HG03108 (cell line): ENCODE measurements at regions not wholly inside any gene's neighbourhood (a gene's known extent, or its start where the extent isn't known, plus 50 kb on each side); places are given as distances from the start of the nearest gene placed in this dataset.
"Not testable (repeated sequence)": the region's sequence is repeated elsewhere in the genome, so short reads cannot be mapped to it uniquely, and the experiment has no call there.

Experiments used
- ATAC-seq: cut with Tn5 transposase; IDR thresholded peaks from one replicate; pipeline ENCODE4 v1.9.1; 2021; ENCODE audit warnings: moderate library complexity; ENCODE audit not compliant: unreplicated experiment

- ATAC-seq: no peak
Measured at GRCh38 chr7:4519819-4520520, 162.1 kb upstream of the FOXK1 start.

DNA sequence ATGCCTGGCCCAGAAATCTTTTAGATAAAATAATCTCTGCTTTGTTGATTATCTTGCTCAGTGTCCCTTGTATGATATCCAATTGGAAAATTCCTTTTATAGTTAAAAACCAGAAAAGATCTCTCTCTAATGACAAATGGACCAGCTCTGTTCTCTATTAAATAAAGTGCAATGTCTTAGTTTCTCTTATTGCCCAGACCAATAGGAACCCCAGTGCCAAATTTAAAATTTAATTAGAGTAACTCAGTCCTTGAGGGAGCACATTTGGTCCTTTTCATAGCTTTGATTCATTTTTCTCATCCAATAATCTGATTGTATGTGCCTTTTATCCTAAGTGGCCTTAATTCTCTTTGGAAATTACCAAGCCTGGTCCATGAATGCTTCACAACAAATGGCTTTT is 158.9 kb upstream of the FOXK1 start:
- ATAC-seq: no peak

- no peak for ATAC-seq
Measured at GRCh38 chr7:4523873-4524272, 158.2 kb upstream of the FOXK1 start.

DNA sequence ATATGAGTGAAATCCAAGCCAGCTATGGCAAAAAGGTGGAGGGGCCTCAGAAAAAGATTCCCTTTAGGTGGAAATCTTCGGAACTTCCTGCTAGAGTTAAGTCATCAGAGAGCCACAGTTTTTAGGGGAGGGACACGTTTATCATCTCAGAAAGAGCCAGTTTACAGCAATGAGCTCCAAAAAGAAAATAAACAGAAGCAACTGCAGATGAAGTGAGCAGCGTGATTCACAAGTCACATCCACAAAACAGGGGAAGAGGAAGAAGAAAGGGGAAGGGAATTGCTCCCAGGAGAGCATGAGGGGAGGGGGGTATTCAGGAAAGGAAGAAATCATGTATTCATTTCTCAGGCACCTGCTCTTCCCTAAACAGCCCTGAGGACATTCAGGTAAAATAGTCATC is 156.2 kb upstream of the FOXK1 start:
- no peak for ATAC-seq

- no peak for ATAC-seq
Measured at GRCh38 chr7:4527988-4528636, 154.0 kb upstream of the FOXK1 start.

GRCh38 chr7:4531236-4531635 is 150.9 kb upstream of the FOXK1 start:
- no peak for ATAC-seq

DNA sequence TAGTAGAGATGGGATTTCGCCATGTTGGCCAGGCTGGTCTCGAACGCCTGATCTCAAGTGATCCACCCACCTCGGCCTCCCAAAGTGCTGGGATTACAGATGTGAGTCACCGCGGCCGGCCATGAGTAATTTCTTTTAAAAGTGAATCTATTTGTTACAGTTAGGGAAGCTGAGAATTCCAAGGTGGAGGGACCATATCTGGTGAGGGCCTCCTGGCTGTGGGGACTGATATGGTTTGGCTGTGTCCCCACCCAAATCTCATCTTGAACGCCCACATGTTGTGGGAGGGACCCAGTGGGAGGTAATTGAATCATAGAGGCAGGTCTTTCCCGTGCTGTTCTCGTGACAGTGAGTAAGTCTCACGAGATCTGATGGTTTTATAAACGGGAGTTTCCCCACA is 148.8 kb upstream of the FOXK1 start:
- ATAC-seq: not testable (repeated sequence)

- ATAC-seq: no peak
Measured at GRCh38 chr7:4549681-4550080, 132.4 kb upstream of the FOXK1 start.

DNA sequence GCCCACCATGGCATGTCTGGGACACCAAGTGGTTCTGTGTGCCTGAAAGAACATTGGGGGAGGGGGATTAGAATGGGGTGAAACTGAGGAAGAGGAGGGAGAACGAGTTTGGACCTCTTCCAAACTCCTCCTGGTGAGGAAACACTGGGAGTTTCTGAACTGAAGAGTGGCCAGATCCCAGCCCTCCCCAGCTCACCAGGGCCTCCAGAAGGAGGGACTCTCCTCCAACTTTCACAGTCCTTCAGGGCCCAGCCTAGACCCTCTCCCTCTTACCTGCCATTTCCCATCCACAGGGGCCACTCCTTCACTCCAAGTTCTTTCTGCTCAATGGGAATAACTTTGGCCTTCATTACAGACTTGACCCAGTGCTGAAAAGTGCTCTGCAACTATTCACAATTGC is 132.0 kb upstream of the FOXK1 start:
- ATAC-seq: no peak

DNA sequence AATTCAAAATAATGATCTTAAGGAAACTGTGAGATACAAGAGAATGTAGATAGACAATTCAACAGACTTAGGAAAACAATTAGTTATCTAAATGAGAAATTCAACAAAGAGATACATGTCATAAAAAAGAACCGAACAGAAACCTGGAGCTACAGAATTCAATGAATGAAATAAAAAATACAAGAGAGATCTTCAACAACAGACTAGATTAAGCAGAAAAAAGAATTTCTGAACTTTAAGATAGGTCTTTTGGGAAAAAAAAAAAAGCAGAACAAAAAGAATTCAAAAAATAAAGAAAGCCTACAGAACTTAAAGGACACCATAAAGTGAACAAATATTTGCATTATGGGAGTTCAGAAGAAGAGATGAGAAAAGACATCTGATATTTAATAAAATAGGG is 129.1 kb upstream of the FOXK1 start:
- ATAC-seq: no peak

- no peak for ATAC-seq
Measured at GRCh38 chr7:4556868-4557793, 125.0 kb upstream of the FOXK1 start.

DNA sequence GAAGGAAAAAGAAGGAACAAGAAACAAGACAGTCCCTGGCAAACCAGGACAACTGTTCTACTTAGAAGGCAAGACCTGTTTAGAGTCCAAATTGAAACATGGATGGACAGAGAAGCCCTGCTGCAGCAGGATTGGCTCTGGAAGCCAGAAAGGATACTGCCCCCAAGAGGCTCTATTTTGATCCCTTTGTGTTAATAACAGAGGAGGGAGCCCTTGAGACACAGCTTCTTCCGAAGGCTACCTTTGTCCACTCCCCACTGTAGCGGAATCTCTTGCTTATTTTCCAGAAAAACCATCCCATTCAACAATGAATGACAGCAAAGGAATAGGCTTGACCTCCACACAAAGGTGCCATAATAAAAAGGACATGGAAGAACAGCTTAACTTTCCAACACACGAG is 120.3 kb upstream of the FOXK1 start:
- no peak for ATAC-seq

DNA sequence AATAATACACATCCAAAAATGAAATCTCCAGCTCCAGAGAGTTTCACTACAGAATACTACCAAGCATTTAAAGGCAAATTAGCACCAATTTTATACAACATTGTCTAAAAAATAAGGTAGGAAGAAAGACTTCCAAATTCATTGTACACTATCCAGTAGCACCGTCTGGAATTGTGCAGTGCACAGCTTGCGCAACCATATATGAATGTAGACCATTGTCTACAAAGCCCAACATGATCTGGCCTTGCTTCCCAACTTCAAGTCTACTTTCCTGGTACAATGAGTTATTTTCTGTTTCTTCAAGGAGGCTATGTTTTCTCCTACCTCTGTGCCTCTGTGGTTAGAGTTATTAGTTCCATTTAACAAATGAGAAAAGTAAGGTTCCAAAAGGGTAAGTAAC is 115.4 kb upstream of the FOXK1 start:
- no peak for ATAC-seq

DNA sequence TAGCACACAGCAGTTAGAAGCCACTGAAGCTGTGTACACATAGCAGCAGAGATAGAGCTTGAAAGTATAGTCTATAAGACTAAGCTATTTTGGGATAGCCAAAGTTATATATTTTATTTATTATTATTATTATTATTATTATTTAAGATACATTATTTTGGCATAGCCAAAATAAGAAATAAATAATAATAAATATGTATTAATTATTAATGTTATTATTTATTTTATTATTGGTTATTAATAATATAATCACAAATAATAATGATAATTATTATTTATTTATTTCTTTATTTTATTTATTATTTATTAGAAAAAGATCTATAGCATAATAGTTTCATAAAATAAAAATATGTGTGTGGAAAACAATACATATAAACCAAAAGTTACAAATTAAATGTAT is 107.2 kb upstream of the FOXK1 start:
- ATAC-seq: no peak

DNA sequence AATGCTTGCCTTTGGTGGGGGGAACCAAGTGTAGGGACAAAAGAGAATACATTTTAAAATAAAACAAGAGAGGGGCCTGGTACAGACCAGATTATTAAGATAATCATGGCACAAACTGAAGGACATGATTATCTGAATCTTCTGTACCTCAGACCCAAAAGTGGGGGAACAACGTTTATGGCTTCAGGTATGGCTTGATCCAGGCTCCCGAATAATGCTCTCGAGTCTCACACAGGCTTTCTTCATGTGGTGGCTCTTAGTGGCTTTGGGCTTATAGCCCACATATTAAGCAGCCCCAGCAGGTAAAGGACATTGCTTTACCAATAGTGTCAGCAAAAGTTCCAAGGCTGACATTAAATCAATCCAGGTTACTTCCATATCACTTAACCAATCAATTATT is 106.8 kb upstream of the FOXK1 start:
- no peak for ATAC-seq

- no peak for ATAC-seq
Measured at GRCh38 chr7:4602905-4603842, 78.9 kb upstream of the FOXK1 start.

GRCh38 chr7:4603843-4604231 is 78.3 kb upstream of the FOXK1 start:
- no peak for ATAC-seq

GRCh38 chr7:4604456-4604940 is 77.6 kb upstream of the FOXK1 start:
- ATAC-seq: no peak

DNA sequence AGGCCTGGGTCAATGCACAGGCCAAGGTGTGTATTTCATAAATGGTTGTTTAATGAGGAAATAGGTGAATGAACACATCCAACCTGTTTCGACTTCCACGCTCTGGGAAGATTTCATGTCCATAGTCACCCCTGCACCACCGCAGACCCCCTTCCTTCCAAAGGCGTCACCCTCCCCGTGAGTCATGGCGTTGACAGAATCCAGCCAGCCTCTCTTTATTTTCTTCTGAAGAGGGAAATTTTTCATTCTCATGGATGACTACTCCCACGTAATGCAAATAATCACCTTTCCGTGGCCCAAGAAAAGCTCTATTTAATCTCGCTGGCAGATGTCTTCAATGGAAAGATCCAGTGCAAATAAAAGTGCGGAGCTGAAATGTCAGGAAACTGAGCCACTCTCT is 75.3 kb upstream of the FOXK1 start:
- ATAC-seq: no peak

DNA sequence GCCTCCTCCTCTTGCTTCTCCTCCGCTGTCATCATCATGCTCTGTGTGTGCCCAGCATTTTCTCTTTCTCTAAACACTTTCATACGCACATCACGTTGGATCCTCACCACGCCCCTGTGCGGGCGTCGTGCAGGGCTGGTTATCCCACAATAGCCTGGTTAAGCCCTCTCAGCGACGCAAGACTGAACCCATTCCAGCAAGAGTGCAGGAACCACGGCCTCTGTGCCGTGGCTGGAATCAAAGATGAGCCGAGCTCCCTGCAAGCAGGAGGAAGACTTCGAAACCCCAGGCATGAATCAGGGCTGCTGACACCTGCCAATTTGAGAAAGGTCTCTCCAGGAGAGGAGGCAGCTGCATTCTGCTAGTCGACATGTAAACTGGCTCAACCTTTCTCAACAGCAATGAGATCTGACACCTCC is 74.8 kb upstream of the FOXK1 start:
- ATAC-seq: no peak

DNA sequence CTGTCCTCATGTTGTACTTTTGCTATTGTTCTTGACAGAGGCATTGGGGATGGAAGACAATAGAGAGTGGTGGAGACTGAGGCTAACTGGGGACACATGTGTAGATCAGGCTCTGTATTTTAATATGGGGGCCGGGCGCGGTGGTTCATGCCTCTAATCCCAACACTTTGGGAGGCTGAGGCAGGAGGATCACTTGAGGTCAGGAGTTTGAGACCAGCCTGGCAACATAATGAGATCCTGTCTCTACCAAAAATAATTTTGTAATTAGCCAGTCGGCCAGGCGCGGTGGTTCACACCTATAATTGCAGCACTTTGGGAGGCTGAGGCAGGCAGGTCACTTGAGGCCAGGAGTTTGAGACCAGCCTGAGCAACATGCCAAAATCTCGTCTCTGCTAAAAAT is 72.5 kb upstream of the FOXK1 start:
- ATAC-seq: not testable (repeated sequence)
